HepG2 (cell line): ENCODE measurements at regions not wholly inside any gene's neighbourhood (a gene's known extent, or its start where the extent isn't known, plus 50 kb on each side); places are given as distances from the start of the nearest gene placed in this dataset.

Source experiments
- AGO2 ChIP-seq: fragments of 200-400 bp; formaldehyde crosslinking; optimal IDR thresholded peaks from 2 replicates; pipeline ENCODE3; 2017; ENCODE audit warnings: mild to moderate bottlenecking, low read depth, low read length, moderate library complexity
- AKNA ChIP-seq: sonication (generic); formaldehyde crosslinking; IDR thresholded peaks from 2 replicates; pipeline ENCODE4 v1.4.0; 2020; ENCODE audit warnings: missing genetic modification reagents, borderline replicate concordance
- FLYWCH1 ChIP-seq: sonication (generic); formaldehyde crosslinking; IDR thresholded peaks from 2 replicates; pipeline ENCODE4 v1.8.1; 2023; ENCODE audit warnings: mild to moderate bottlenecking, missing genetic modification reagents
- KMT2B ChIP-seq: IDR thresholded peaks from 2 replicates; pipeline ENCODE4 v1.6.1; 2016; ENCODE audit warnings: missing genetic modification reagents, missing compliant biosample characterization
- MBD4 ChIP-seq: IDR thresholded peaks from 2 replicates; pipeline ENCODE4 v1.6.1; 2012; ENCODE audit warnings: low read length, inconsistent platforms, borderline replicate concordance
- MYPOP ChIP-seq: sonication (generic); formaldehyde crosslinking; IDR thresholded peaks from 2 replicates; pipeline ENCODE4 v1.8.1; 2023; ENCODE audit warnings: mild to moderate bottlenecking, moderate library complexity, missing genetic modification reagents
- NFE2 ChIP-seq: sonication (generic); formaldehyde crosslinking; IDR thresholded peaks from 2 replicates; pipeline ENCODE4 v1.4.0; 2020; ENCODE audit warnings: missing genetic modification reagents
- SIN3A ChIP-seq: IDR thresholded peaks from 2 replicates; pipeline ENCODE4 v1.6.1; 2011; ENCODE audit warnings: low read depth, mild to moderate bottlenecking, control low read depth, low read length, borderline replicate concordance
- SNAPC4 ChIP-seq: sonication (generic); formaldehyde crosslinking; IDR thresholded peaks from 2 replicates; pipeline ENCODE4 v1.4.0; 2020; ENCODE audit warnings: mild to moderate bottlenecking, missing genetic modification reagents
- U2AF1 ChIP-seq: fragments of 200-400 bp; formaldehyde crosslinking; optimal IDR thresholded peaks from 2 replicates; pipeline ENCODE3; 2017; ENCODE audit warnings: mild to moderate bottlenecking, low read depth, low read length
- ZKSCAN1 ChIP-seq: fragments of 150-350 bp; IDR thresholded peaks from 2 replicates; pipeline ENCODE4 v1.6.1; 2014; ENCODE audit warnings: low read length
- ZNF253 ChIP-seq: sonication (generic); formaldehyde crosslinking; IDR thresholded peaks from 2 replicates; pipeline ENCODE4 v1.8.0; 2022; ENCODE audit warnings: mild to moderate bottlenecking, missing genetic modification reagents, borderline replicate concordance
- ZNF263 ChIP-seq: sonication (generic); formaldehyde crosslinking; IDR thresholded peaks from 2 replicates; pipeline ENCODE4 v1.4.0; 2020; ENCODE audit warnings: missing genetic modification reagents
- ZNF703 ChIP-seq: sonication (generic); formaldehyde crosslinking; IDR thresholded peaks from 2 replicates; pipeline ENCODE4 v1.5.1; 2020; ENCODE audit warnings: missing genetic modification reagents, mild to moderate bottlenecking, moderate library complexity, borderline replicate concordance
- ZNF720 ChIP-seq: sonication (generic); formaldehyde crosslinking; IDR thresholded peaks from 2 replicates; pipeline ENCODE4 v1.4.0; 2020; ENCODE audit warnings: missing genetic modification reagents
- ZNF747 ChIP-seq: sonication (generic); formaldehyde crosslinking; IDR thresholded peaks from 2 replicates; pipeline ENCODE4 v1.8.1; 2023; ENCODE audit warnings: missing genetic modification reagents, mild to moderate bottlenecking, borderline replicate concordance

GRCh38 chr2:167814881-167815718 is 432.3 kb downstream of the STK39 start (continued):
- TF ChIP-seq SNAPC4 (peak; percentile 77), KMT2B (CRISPR knock-in tag) (peak; percentile 48; the same call in 1 of the 2 replicates), ZNF703 (CRISPR knock-in tag) (peak; percentile 76; the same call in 1 of the 2 replicates), NFE2 (CRISPR knock-in tag) (no peak), U2AF1 (no peak), ZNF720 (CRISPR knock-in tag) (no peak), ZNF747 (0 out of 2 replicates have a peak, but pooled peaks have one; percentile 62), ZNF253 (no peak), MBD4 (peak; percentile 83; the same call in 1 of the 2 replicates), MYPOP (CRISPR knock-in tag) (peak; percentile 73; the same call in 1 of the 2 replicates), ZKSCAN1 (no peak), FLYWCH1 (CRISPR knock-in tag) (no peak), SIN3A (no peak), AGO2 (no peak), AKNA (no peak), ZNF263 (CRISPR knock-in tag) (no peak)
